ENCODE measurements at regions not wholly inside any gene's neighbourhood (a gene's known extent, or its start where the extent isn't known, plus 50 kb on each side); places are given as distances from the start of the nearest gene placed in this dataset.

- TF ChIP-seq CTCF (conservative IDR thresholded peaks at IDR 0.05; ENCODE audit: low read depth, low read length) (no peak), EZH2 (IDR thresholded peaks at IDR 0.05; ENCODE audit: borderline replicate concordance, low read depth, low read length, poor library complexity, severe bottlenecking) (no peak)
Observed at GRCh38 chr13:108433976-108434755, 164.6 kb downstream of the TNFSF13B start.

Data from A673 (cell line).